H1 (cell line): ENCODE measurements at regions not wholly inside any gene's neighbourhood (a gene's known extent, or its start where the extent isn't known, plus 50 kb on each side); places are given as distances from the start of the nearest gene placed in this dataset.

ENCODE experiments used
- BCL11A ChIP-seq, 2 experiments: IDR thresholded peaks; one replicate each; pipeline ENCODE4 v1.6.1; 2011; ENCODE audit warnings: low read depth in 2 of 2, low read length in 2 of 2, mild to moderate bottlenecking in 2 of 2
- CBX8 ChIP-seq: fragments of 300-800, 300-1000 bp; sonication (generic); IDR thresholded peaks from 2 replicates; pipeline ENCODE4 v1.7.1; 2016; ENCODE audit warnings: low read depth, low read length, borderline replicate concordance
- CHD7 ChIP-seq: fragments of 300-600 bp; sonication (generic); IDR thresholded peaks from 2 replicates; pipeline ENCODE4 v1.7.1; 2012; ENCODE audit warnings: low read length, moderate library complexity, mild to moderate bottlenecking, inconsistent platforms; ENCODE audit not compliant: insufficient replicate concordance
- GABPA ChIP-seq: IDR thresholded peaks from 2 replicates; pipeline ENCODE4 v1.6.1; 2011; ENCODE audit warnings: mild to moderate bottlenecking, low read length, moderate library complexity, borderline replicate concordance; ENCODE audit not compliant: insufficient read depth
- KDM1A ChIP-seq: fragments of 200-600, 300-600 bp; sonication (generic); IDR thresholded peaks from 2 replicates; pipeline ENCODE4 v1.7.1; 2016; ENCODE audit warnings: mild to moderate bottlenecking, low read length, borderline replicate concordance
- KDM4A ChIP-seq: IDR thresholded peaks from one replicate; pipeline ENCODE4 v1.7.1; 2012; ENCODE audit warnings: low read depth, mild to moderate bottlenecking, moderate library complexity, low read length, inconsistent platforms; ENCODE audit not compliant: severe bottlenecking
- MAX ChIP-seq: IDR thresholded peaks from 2 replicates; pipeline ENCODE4 v1.6.1; 2012; ENCODE audit warnings: inconsistent platforms
- POU5F1 ChIP-seq: IDR thresholded peaks from 2 replicates; pipeline ENCODE4 v1.6.1; 2011; ENCODE audit warnings: low read depth, mild to moderate bottlenecking, low read length, moderate library complexity
- RBBP5 ChIP-seq: IDR thresholded peaks from 2 replicates; pipeline ENCODE4 v1.7.1; 2012; ENCODE audit warnings: low read depth, mild to moderate bottlenecking, inconsistent platforms, low read length, moderate library complexity, borderline replicate concordance
- TBP ChIP-seq: IDR thresholded peaks from 2 replicates; pipeline ENCODE4 v1.6.1; 2011; ENCODE audit warnings: low read depth, low read length, improper control_type of control experiment
- ZNF274 ChIP-seq: IDR thresholded peaks from 2 replicates; pipeline ENCODE4 v1.7.0; 2012; ENCODE audit warnings: low read length, borderline replicate concordance; ENCODE audit errors: extremely low read depth

GRCh38 chr16:85425074-85425662, 188.0 kb upstream of the GSE1 start (continued):
- no peak for TF ChIP-seq CHD7
- no peak for TF ChIP-seq CBX8
- no peak for TF ChIP-seq MAX
- TF ChIP-seq ZNF274 = no peak
- no peak for TF ChIP-seq RBBP5
- TF ChIP-seq GABPA = no peak
- no peak for TF ChIP-seq BCL11A (IDR thresholded peaks at IDR 0.05; ENCODE audit: low read depth in 2 of 2, low read length in 2 of 2)
- no peak for TF ChIP-seq KDM1A
- TF ChIP-seq TBP = no peak
- TF ChIP-seq POU5F1 = no peak
- no peak for TF ChIP-seq KDM4A
